Activated CD4-positive, CD25-positive, alpha-beta regulatory T cell (primary cell): ENCODE measurements at regions not wholly inside any gene's neighbourhood (a gene's known extent, or its start where the extent isn't known, plus 50 kb on each side); places are given as distances from the start of the nearest gene placed in this dataset.
"Not testable (repeated sequence)": the region's sequence is repeated elsewhere in the genome, so short reads cannot be mapped to it uniquely, and the experiment has no call there.

Source experiments
- DNase-seq, 4 experiments: peaks; one replicate each; lab custom pipeline; 2025; lab: John Stamatoyannopoulos, UW

GRCh38 chr21:31455506-31455905, 111.4 kb upstream of the TIAM1 start:
- DNase-seq = no peak

GRCh38 chr21:31450980-31451379, 106.9 kb upstream of the TIAM1 start:
- DNase-seq = no peak

GRCh38 chr21:31449921-31450535, 106.0 kb upstream of the TIAM1 start:
- no peak for DNase-seq

- no peak for DNase-seq
Measured at GRCh38 chr21:31448496-31448895, 104.4 kb upstream of the TIAM1 start.

- DNase-seq = no peak
Measured at GRCh38 chr21:31447505-31447904, 103.4 kb upstream of the TIAM1 start.

- peak in 2 of 4 experiments; percentile 3 to 6 for DNase-seq
Measured at GRCh38 chr21:31446226-31446855, 102.3 kb upstream of the TIAM1 start.

- DNase-seq = no peak
Measured at GRCh38 chr21:31445137-31445536, 101.1 kb upstream of the TIAM1 start.

GRCh38 chr21:31443736-31444521, 99.9 kb upstream of the TIAM1 start:
- no peak for DNase-seq

- DNase-seq = no peak
Measured at GRCh38 chr21:31442339-31442738, 98.3 kb upstream of the TIAM1 start.

- DNase-seq = no peak
Measured at GRCh38 chr21:31429506-31429905, 85.4 kb upstream of the TIAM1 start.

GRCh38 chr21:31426235-31426797, 82.3 kb upstream of the TIAM1 start:
- no peak for DNase-seq

GRCh38 chr21:31425138-31425537, 81.1 kb upstream of the TIAM1 start:
- DNase-seq = no peak

GRCh38 chr21:31424058-31424457, 80.0 kb upstream of the TIAM1 start:
- no peak for DNase-seq

- no peak for DNase-seq
Measured at GRCh38 chr21:31420988-31421387, 76.9 kb upstream of the TIAM1 start.

- DNase-seq = no peak
Measured at GRCh38 chr21:31420354-31420753, 76.3 kb upstream of the TIAM1 start.

- no peak for DNase-seq
Measured at GRCh38 chr21:31418377-31419001, 74.4 kb upstream of the TIAM1 start.

- DNase-seq = not testable (repeated sequence)
Measured at GRCh38 chr21:31417214-31417613, 73.2 kb upstream of the TIAM1 start.

GRCh38 chr21:31416465-31416864, 72.4 kb upstream of the TIAM1 start:
- DNase-seq = no peak

GRCh38 chr21:31414263-31415000, 70.4 kb upstream of the TIAM1 start:
- DNase-seq = no peak

GRCh38 chr21:31413698-31414097, 69.6 kb upstream of the TIAM1 start:
- no peak for DNase-seq

GRCh38 chr21:31410499-31411131, 66.6 kb upstream of the TIAM1 start:
- no peak for DNase-seq
